Lower lobe of right lung (tissue), 2 donors: ENCODE measurements at regions not wholly inside any gene's neighbourhood (a gene's known extent, or its start where the extent isn't known, plus 50 kb on each side); places are given as distances from the start of the nearest gene placed in this dataset.

Source experiments
- ATAC-seq, 2 donors: fragments of 200-7000 bp; cut with Tn5 transposase; one replicate each; pipeline ENCODE4 v1.9.1; 2020 to 2022; ENCODE audit warnings: mild to moderate bottlenecking in 2 of 2, moderate library complexity in 2 of 2
- DNase-seq: peaks from one replicate; pipeline ENCODE4 v3.0.0-alpha.2; 2020
- H3K27ac ChIP-seq: fragments of 200-600 bp; one replicate; pipeline ENCODE4 v1.8.0; 2022
- H3K27me3 ChIP-seq: fragments of 200-600 bp; one replicate; pipeline ENCODE4 v1.8.0; 2022; ENCODE audit warnings: low read depth
- H3K36me3 ChIP-seq: fragments of 200-600 bp; one replicate; pipeline ENCODE4 v1.8.0; 2022; ENCODE audit warnings: mild to moderate bottlenecking
- H3K4me1 ChIP-seq: fragments of 200-600 bp; one replicate; pipeline ENCODE4 v1.8.0; 2022
- H3K4me3 ChIP-seq: fragments of 200-600 bp; one replicate; pipeline ENCODE4 v1.8.0; 2022; ENCODE audit warnings: mild to moderate bottlenecking
- H3K9me3 ChIP-seq: fragments of 200-600 bp; one replicate; pipeline ENCODE4 v1.8.0; 2022
- intact Hi-C: fragments of 100-400 bp; cut with DNase I; formaldehyde crosslinking; loops from one replicate; pipeline ENCODE4 v1.11.0; 2022
- TF ChIP-seq, protein P1 (sequence below): fragments of 200-600 bp; IDR thresholded peaks from one replicate; pipeline ENCODE4 v1.8.0; 2022; ENCODE audit warnings: antibody characterized with exemption, mild to moderate bottlenecking
- donor health status: DM: no; HTN: yes; CAD: no; lungs with severe emphysema.

DNA sequence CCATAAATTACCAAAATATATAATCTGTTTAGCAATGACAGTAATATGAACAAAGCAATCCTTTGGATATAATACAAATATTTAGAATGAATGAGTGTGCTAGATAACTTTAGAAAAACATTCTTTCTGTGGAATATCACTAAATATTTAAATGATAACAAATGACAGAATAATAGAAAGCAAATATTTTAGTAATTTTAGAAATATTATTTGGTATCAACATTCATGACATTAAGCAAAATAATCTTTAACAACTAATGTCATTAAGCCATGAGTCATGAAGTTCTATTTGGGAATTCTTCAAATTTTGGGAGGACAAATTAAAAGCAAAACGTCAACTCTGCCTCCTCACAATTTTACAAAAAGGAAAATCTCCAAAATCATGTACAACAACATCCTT, 844.8 kb upstream of the LRRN3 start:
- Histone ChIP-seq H3K4me1 (no peaks in the 10 kb centered on the region), H3K27me3 (no peaks in the 10 kb centered on the region), H3K4me3 (no peak overlapping the region), H3K27ac (no peak overlapping the region), H3K36me3 (no peaks in the 10 kb centered on the region), H3K9me3 (no peaks in the 10 kb centered on the region)
- intact Hi-C loops, result no loop called here
- TF ChIP-seq, protein P1, sequence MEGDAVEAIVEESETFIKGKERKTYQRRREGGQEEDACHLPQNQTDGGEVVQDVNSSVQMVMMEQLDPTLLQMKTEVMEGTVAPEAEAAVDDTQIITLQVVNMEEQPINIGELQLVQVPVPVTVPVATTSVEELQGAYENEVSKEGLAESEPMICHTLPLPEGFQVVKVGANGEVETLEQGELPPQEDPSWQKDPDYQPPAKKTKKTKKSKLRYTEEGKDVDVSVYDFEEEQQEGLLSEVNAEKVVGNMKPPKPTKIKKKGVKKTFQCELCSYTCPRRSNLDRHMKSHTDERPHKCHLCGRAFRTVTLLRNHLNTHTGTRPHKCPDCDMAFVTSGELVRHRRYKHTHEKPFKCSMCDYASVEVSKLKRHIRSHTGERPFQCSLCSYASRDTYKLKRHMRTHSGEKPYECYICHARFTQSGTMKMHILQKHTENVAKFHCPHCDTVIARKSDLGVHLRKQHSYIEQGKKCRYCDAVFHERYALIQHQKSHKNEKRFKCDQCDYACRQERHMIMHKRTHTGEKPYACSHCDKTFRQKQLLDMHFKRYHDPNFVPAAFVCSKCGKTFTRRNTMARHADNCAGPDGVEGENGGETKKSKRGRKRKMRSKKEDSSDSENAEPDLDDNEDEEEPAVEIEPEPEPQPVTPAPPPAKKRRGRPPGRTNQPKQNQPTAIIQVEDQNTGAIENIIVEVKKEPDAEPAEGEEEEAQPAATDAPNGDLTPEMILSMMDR, result no peak
- ATAC-seq (no peak), DNase-seq (no peak)

DNA sequence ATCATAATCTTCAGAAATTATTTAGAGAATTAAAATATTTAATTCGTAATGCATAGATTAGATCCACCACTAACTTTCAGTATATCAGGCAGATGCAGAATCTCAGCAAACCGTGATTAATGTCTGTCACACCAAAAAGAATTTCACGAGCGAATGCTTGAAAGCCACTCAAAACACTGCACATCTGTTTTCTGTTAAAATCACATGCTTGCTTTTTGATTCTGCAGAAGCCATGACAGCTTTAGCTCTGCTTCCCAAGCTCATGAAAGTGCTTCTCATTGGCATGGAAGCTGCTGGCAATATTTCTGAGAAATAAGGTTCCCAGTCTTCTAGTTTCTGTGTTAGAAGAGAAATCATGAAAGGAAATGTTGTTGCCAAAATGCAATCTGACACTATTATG, 837.8 kb upstream of the LRRN3 start:
- H3K27ac ChIP-seq, result no peak overlapping the region
- H3K4me3 ChIP-seq, result no peak overlapping the region
- TF ChIP-seq, protein P1, result no peak
- intact Hi-C loops, result no loop called here
- H3K4me1 ChIP-seq, result no peaks in the 10 kb centered on the region
- H3K9me3 ChIP-seq, result no peaks in the 10 kb centered on the region
- DNase-seq (no peak), ATAC-seq (no peak)
- no peaks in the 10 kb centered on the region for H3K27me3 ChIP-seq
- H3K36me3 ChIP-seq, result no peaks in the 10 kb centered on the region

DNA sequence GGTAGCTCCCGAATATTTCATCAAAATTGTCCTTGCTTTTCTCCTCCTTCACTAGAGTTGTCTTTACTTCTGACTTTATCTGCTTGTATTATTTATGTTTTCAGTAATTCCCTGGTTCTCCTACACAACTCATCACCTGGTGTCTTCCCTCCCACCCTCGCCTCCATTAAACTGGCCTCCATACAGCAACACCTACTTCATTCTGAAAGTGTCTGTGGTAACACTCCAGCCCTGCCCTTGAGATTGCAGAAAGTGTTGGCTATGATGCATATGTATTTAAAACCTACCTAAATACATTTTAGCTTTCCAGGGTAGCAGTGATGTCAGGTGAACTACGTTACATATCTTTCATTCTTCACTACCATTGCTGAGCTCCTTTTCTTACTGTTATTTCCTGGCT, 833.3 kb upstream of the LRRN3 start:
- intact Hi-C loops, result no loop called here
- no peaks in the 10 kb centered on the region for H3K27me3 ChIP-seq
- no peaks in the 10 kb centered on the region for H3K9me3 ChIP-seq
- TF ChIP-seq, protein P1, result no peak
- H3K4me1 ChIP-seq, result no peaks in the 10 kb centered on the region
- H3K36me3 ChIP-seq, result no peaks in the 10 kb centered on the region
- H3K27ac ChIP-seq, result no peak overlapping the region
- no peak overlapping the region for H3K4me3 ChIP-seq
- DNase-seq (no peak), ATAC-seq (no peak)

DNA sequence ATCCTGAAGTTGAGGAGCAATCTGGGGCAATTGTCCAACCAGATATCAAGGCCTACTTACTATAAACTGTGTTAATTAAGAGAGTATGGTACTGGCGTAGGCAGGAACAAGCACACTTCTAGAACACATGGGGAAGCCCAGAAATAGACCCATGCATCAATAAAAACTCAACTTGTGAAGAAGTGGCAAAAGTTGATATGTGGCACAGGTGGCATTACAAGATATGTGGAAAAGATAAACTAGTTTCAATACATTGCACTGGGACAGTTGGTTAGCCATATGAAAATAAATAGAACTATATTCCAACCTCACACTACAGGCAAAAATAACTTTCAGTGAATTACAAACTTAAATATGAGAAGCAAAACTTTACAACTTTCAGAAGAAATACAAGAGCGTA, 828.7 kb upstream of the LRRN3 start:
- no peak overlapping the region for H3K4me3 ChIP-seq
- H3K4me1 ChIP-seq, result no peaks in the 10 kb centered on the region
- intact Hi-C loops, result no loop called here
- TF ChIP-seq, protein P1, result no peak
- H3K36me3 ChIP-seq, result no peaks in the 10 kb centered on the region
- H3K27ac ChIP-seq, result no peak overlapping the region
- DNase-seq (no peak), ATAC-seq (no peak)
- H3K27me3 ChIP-seq, result no peaks in the 10 kb centered on the region
- no peaks in the 10 kb centered on the region for H3K9me3 ChIP-seq

DNA sequence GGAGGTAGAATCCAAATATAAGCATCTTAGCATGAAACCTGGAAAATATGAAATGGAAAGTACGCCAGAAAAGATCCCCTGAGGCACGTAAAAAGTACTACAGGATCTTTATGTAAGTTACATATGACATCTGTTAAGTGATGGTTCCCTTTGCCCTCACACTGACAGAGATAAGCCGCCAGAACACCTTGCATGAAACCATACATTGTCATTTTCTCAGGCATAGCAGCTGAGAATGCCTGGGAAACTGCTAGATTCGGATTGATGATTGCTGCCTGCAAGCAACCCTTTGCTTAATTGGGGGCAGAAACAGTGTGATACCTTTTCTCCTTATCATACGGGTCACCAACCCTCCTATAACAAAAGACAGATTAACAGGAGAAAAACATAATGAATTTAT, 826.6 kb upstream of the LRRN3 start:
- TF ChIP-seq, protein P1, result no peak
- no peaks in the 10 kb centered on the region for H3K36me3 ChIP-seq
- H3K4me3 ChIP-seq, result no peak overlapping the region
- H3K27ac ChIP-seq, result no peak overlapping the region
- intact Hi-C loops, result no loop called here
- DNase-seq (no peak), ATAC-seq (no peak)
- H3K27me3 ChIP-seq, result no peaks in the 10 kb centered on the region
- no peaks in the 10 kb centered on the region for H3K4me1 ChIP-seq
- H3K9me3 ChIP-seq, result no peaks in the 10 kb centered on the region

DNA sequence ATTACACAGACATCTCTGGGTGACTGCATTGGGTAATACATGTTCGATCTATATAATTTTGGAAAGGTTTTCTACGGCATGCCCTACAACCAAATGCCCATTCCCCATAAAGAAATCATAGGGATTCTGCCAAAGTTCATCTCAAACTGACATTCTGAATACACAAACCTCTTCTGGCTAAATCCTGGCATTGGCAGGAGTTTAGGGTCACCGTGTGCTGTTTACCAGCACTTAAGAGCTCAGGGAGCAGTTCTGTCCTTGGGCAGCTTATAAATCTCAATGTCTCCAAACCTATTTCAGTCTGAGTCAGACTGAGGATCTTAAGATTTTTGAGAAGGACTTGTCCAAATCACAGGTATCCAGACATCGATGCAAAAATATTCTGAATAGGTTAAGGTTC, 809.6 kb upstream of the LRRN3 start:
- no peaks in the 10 kb centered on the region for H3K9me3 ChIP-seq
- H3K36me3 ChIP-seq, result no peaks in the 10 kb centered on the region
- intact Hi-C loops, result no loop called here
- DNase-seq (no peak), ATAC-seq (no peak)
- TF ChIP-seq, protein P1, result no peak
- no peak overlapping the region for H3K27ac ChIP-seq
- no peaks in the 10 kb centered on the region for H3K27me3 ChIP-seq
- no peaks in the 10 kb centered on the region for H3K4me1 ChIP-seq
- no peak overlapping the region for H3K4me3 ChIP-seq
